Immature natural killer cell (primary cell): ENCODE measurements at regions not wholly inside any gene's neighbourhood (a gene's known extent, or its start where the extent isn't known, plus 50 kb on each side); places are given as distances from the start of the nearest gene placed in this dataset.

Source experiments
- DNase-seq, 3 donors: peaks; one replicate each; pipeline ENCODE4 v3.0.0; 2022; ENCODE audit warnings: mixed read lengths in 1 of 3
- H3K27ac Mint-ChIP-seq, 6 donors: one replicate each; pipeline ENCODE4 v1.8.0; 2020; ENCODE audit warnings: mixed read lengths in 6 of 6, mild to moderate bottlenecking in 5 of 6, inconsistent platforms in 4 of 6, moderate library complexity in 3 of 6
- H3K27me3 Mint-ChIP-seq, 3 donors: one replicate each; pipeline ENCODE4 v1.8.0; 2020 to 2021; ENCODE audit warnings: low read depth in 3 of 3, mild to moderate bottlenecking in 3 of 3, mixed read lengths in 3 of 3, moderate library complexity in 3 of 3, inconsistent platforms in 1 of 3
- H3K36me3 Mint-ChIP-seq, 3 donors: one replicate each; pipeline ENCODE4 v1.8.0; 2020; ENCODE audit warnings: mixed read lengths in 3 of 3, inconsistent platforms in 2 of 3, mild to moderate bottlenecking in 2 of 3
- H3K4me1 Mint-ChIP-seq, 2 donors: one replicate each; pipeline ENCODE4 v1.8.0; 2020; ENCODE audit warnings: inconsistent platforms in 2 of 2, mild to moderate bottlenecking in 2 of 2, mixed read lengths in 2 of 2, moderate library complexity in 1 of 2
- H3K4me3 Mint-ChIP-seq, 5 donors: one replicate each; pipeline ENCODE4 v1.8.0; 2020; ENCODE audit warnings: mild to moderate bottlenecking in 5 of 5, mixed read lengths in 5 of 5, inconsistent platforms in 3 of 5, moderate library complexity in 3 of 5
- H3K9me3 Mint-ChIP-seq, 6 donors: one replicate each; pipeline ENCODE4 v1.8.0; 2020; ENCODE audit warnings: mild to moderate bottlenecking in 6 of 6, mixed read lengths in 6 of 6, inconsistent platforms in 4 of 6, moderate library complexity in 3 of 6

DNA sequence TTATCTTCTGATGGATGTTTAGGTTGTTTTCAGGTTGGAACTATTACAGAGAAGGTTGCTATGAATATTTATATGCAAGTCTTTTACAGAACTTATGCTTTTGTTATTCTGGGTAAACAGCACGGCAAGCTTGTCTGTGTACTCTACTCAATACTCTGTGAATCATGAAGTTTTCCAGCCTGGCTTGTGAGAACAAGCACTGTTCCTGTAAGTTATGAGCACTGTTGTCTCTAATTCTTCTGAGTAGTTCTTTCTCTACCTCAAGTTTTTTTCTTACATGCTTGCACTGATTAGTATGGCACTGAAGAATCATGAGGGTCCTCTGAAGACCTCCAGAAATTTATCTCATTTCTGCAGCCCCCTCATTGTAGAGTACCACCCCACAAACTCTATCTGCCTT, 496.9 kb downstream of the KCTD12 start:
- no peaks in the 10 kb centered on the region for H3K36me3 Mint-ChIP-seq
- DNase-seq = no peak
- H3K27ac Mint-ChIP-seq = no peak overlapping the region
- no peaks in the 10 kb centered on the region for H3K27me3 Mint-ChIP-seq
- H3K9me3 Mint-ChIP-seq = peaks cover 0 to 2% (median 0%) of the 10 kb centered on the region in 6 donors
- no peaks in the 10 kb centered on the region for H3K4me1 Mint-ChIP-seq
- H3K4me3 Mint-ChIP-seq = no peak overlapping the region

DNA sequence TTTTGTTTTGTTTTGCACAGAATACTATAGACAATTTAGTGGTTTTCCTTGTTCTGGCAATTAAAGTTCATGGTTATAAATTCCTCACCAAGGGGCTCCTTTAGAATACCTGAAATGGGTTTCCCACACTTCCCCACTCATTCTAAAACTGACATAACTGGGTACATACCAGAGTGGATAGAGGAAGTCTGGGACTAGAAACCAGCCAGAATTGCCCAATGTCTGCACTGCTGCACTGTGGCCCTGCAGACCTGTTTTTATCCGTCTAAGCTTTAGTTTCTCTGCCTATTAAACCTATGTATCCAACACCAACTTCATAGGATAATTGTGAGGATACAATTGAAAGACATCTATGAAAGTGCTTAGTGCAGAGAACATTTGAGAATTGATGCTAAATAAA, 498.6 kb downstream of the KCTD12 start:
- H3K36me3 Mint-ChIP-seq = no peaks in the 10 kb centered on the region
- no peak overlapping the region for H3K4me3 Mint-ChIP-seq
- DNase-seq = no peak
- H3K4me1 Mint-ChIP-seq = no peaks in the 10 kb centered on the region
- no peak overlapping the region for H3K27ac Mint-ChIP-seq
- H3K9me3 Mint-ChIP-seq = peaks cover 0 to 4% (median under 1%) of the 10 kb centered on the region in 6 donors
- no peaks in the 10 kb centered on the region for H3K27me3 Mint-ChIP-seq

GRCh38 chr13:76386321-76386720, 499.9 kb downstream of the KCTD12 start:
- no peak overlapping the region for H3K4me3 Mint-ChIP-seq
- peaks cover 0 to 1% of the 10 kb centered on the region in 2 donors for H3K4me1 Mint-ChIP-seq
- H3K36me3 Mint-ChIP-seq = no peaks in the 10 kb centered on the region
- peaks cover 0 to 7% (median 2%) of the 10 kb centered on the region in 6 donors for H3K9me3 Mint-ChIP-seq
- no peak for DNase-seq
- H3K27me3 Mint-ChIP-seq = no peaks in the 10 kb centered on the region
- H3K27ac Mint-ChIP-seq = no peak overlapping the region

GRCh38 chr13:76385586-76385985, 500.6 kb downstream of the KCTD12 start:
- Mint-ChIP-seq H3K4me3 (no peak overlapping the region), H3K27me3 (no peaks in the 10 kb centered on the region), H3K9me3 (peaks cover 0 to 7% (median 2%) of the 10 kb centered on the region in 6 donors), H3K4me1 (peaks cover 0 to 1% of the 10 kb centered on the region in 2 donors), H3K36me3 (no peaks in the 10 kb centered on the region), H3K27ac (no peak overlapping the region)
- no peak for DNase-seq

GRCh38 chr13:76383676-76384461, 502.3 kb downstream of the KCTD12 start:
- Mint-ChIP-seq H3K36me3 (no peaks in the 10 kb centered on the region), H3K4me1 (peaks cover 0 to 1% of the 10 kb centered on the region in 2 donors), H3K27me3 (no peaks in the 10 kb centered on the region), H3K9me3 (peaks cover 0 to 7% (median 2%) of the 10 kb centered on the region in 6 donors), H3K4me3 (no peak overlapping the region), H3K27ac (no peak overlapping the region)
- no peak for DNase-seq

DNA sequence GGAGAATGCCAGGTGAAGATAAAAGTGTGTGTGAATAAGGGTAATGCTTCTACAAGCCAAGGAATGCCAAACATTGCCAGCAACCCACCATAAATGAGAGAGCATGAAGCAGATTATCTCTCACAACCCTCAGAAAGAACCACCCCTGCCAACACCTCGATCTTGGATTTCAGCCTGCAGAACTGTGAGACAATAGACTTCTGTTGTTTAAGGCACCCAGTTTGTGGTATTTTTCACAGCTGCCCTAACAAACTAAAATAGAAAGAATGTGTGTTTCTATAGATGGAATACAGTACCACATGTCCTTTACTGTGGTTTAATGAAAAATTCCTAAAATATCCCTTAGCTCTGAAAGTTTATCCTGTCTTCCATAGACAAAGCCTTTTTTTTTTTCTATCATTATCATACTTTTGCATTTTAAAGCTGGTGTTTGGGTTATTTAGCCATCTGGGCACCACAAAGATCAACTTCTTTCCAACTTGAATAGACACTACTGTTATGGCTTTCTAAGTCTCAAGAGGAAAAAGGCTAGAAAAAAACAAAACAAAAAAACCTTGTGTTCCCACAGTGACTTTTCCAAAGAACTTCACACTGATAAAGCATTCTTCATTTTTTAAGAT, 505.6 kb downstream of the KCTD12 start:
- peaks cover 0 to 1% of the 10 kb centered on the region in 2 donors for H3K4me1 Mint-ChIP-seq
- H3K9me3 Mint-ChIP-seq = peaks cover 0 to 9% (median 2%) of the 10 kb centered on the region in 6 donors
- DNase-seq = no peak
- no peaks in the 10 kb centered on the region for H3K36me3 Mint-ChIP-seq
- H3K27me3 Mint-ChIP-seq = peaks cover 0 to 1% (median 0%) of the 10 kb centered on the region in 3 donors
- no peak overlapping the region for H3K4me3 Mint-ChIP-seq
- H3K27ac Mint-ChIP-seq = no peak overlapping the region

DNA sequence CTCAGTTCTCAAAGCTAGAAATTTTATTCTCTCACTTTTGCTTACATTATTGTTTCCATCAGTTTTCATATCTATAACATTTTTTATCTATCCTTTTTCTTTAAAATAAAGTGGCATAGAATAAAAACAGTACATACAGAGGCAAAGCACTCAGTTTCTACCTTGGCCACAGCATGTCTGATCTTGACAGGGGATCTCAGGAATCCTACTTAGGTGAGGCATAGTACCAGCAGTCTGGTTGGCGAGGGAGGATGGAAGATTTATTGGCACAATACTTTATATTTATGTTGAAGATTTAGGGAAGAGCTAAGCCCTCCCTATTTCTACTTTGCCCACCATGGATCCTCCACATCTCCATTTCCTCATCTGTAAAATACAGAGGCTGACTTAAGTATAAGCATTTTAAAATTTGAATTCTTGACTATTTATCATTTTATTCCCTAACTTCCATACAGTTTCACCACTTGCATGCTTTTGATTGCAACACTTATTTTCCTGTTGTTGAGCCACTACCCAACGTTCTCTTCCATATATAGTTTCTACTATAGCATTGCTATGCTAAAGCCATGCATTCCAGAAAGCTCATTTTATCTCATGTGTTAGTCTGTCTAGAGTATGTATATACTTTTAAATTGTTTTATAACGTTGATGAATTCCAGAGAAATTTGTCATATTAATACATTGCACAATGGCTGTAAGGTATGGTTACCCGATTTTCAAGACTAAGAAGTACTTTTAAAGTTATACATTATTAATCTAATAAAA, 506.7 kb downstream of the KCTD12 start:
- Mint-ChIP-seq H3K4me1 (peaks cover 0 to 1% of the 10 kb centered on the region in 2 donors), H3K27ac (no peak overlapping the region), H3K4me3 (no peak overlapping the region), H3K36me3 (no peaks in the 10 kb centered on the region), H3K27me3 (peaks cover 0 to 1% (median 0%) of the 10 kb centered on the region in 3 donors), H3K9me3 (peaks cover 0 to 9% (median 2%) of the 10 kb centered on the region in 6 donors)
- no peak for DNase-seq

- Mint-ChIP-seq H3K9me3 (peaks cover 0 to 4% (median 1%) of the 10 kb centered on the region in 6 donors), H3K27me3 (peaks cover 0 to 4% (median 1%) of the 10 kb centered on the region in 3 donors), H3K4me3 (no peak overlapping the region), H3K4me1 (peaks cover 0 to 1% of the 10 kb centered on the region in 2 donors), H3K36me3 (no peaks in the 10 kb centered on the region), H3K27ac (no peak overlapping the region)
- DNase-seq = no peak
Observed at GRCh38 chr13:76378767-76379166, 507.4 kb downstream of the KCTD12 start.

- Mint-ChIP-seq H3K9me3 (peaks cover 2 to 17% (median 8%) of the 10 kb centered on the region in 6 donors), H3K36me3 (peaks cover 0 to 4% (median 0%) of the 10 kb centered on the region in 3 donors), H3K27me3 (peaks cover 0 to 4% (median 0%) of the 10 kb centered on the region in 3 donors), H3K4me3 (no peak overlapping the region), H3K27ac (no peak overlapping the region), H3K4me1 (no peaks in the 10 kb centered on the region)
- no peak for DNase-seq
Observed at GRCh38 chr13:76363682-76364289, 522.4 kb downstream of the KCTD12 start.

- H3K9me3 Mint-ChIP-seq = peaks cover 2 to 19% (median 7%) of the 10 kb centered on the region in 6 donors
- H3K4me1 Mint-ChIP-seq = no peaks in the 10 kb centered on the region
Observed at GRCh38 chr13:76361868-76362267, 524.3 kb downstream of the KCTD12 start.

GRCh38 chr13:76351541-76352229, 534.5 kb downstream of the KCTD12 start:
- Mint-ChIP-seq H3K4me1 (no peaks in the 10 kb centered on the region), H3K36me3 (no peaks in the 10 kb centered on the region), H3K9me3 (peaks cover 0 to 9% (median 2%) of the 10 kb centered on the region in 6 donors), H3K27ac (no peak overlapping the region), H3K27me3 (peaks cover 0 to 3% (median 0%) of the 10 kb centered on the region in 3 donors), H3K4me3 (no peak overlapping the region)
- DNase-seq = no peak

More at GRCh38 chr13:76361868-76362267, 524.3 kb downstream of the KCTD12 start:
- DNase-seq = no peak
- Mint-ChIP-seq H3K4me3 (no peak overlapping the region), H3K27me3 (peaks cover 0 to 4% (median 0%) of the 10 kb centered on the region in 3 donors), H3K27ac (no peak overlapping the region), H3K36me3 (peaks cover 0 to 4% (median 0%) of the 10 kb centered on the region in 3 donors)

- Mint-ChIP-seq H3K4me1 (no peaks in the 10 kb centered on the region), H3K27me3 (peaks cover 0 to 3% (median 0%) of the 10 kb centered on the region in 3 donors), H3K27ac (no peak overlapping the region), H3K4me3 (no peak overlapping the region), H3K36me3 (no peaks in the 10 kb centered on the region), H3K9me3 (peaks cover 0 to 11% (median 4%) of the 10 kb centered on the region in 6 donors)
- no peak for DNase-seq
Observed at GRCh38 chr13:76350399-76350798, 535.8 kb downstream of the KCTD12 start.

DNA sequence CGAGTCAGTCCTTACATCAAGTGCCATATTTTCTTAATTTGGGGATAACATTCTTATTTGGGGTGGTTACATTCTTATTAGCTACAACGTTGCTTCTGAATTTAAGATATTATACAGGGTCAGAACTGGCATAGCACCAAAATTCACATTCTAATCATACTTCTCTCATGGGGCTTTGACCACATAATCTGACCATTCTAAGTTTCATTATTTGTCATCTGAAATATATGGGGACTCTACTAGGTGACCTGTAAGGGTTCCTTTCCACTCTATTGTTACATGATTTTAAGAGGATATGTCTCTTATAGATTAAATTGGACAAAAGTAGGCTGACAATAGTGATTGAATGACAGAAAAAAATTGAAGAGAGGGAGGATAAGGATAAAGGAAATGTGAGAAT, 536.5 kb downstream of the KCTD12 start:
- Mint-ChIP-seq H3K27me3 (peaks cover 0 to 3% (median 2%) of the 10 kb centered on the region in 3 donors), H3K4me1 (no peaks in the 10 kb centered on the region), H3K9me3 (peaks cover 1 to 8% (median 4%) of the 10 kb centered on the region in 6 donors), H3K36me3 (no peaks in the 10 kb centered on the region), H3K4me3 (no peak overlapping the region), H3K27ac (no peak overlapping the region)
- no peak for DNase-seq
